HepG2 (cell line): ENCODE measurements at regions not wholly inside any gene's neighbourhood (a gene's known extent, or its start where the extent isn't known, plus 50 kb on each side); places are given as distances from the start of the nearest gene placed in this dataset.

ENCODE experiments used
- ATAC-seq: fragments of 200-7000 bp; cut with Tn5 transposase; 3 replicates; pipeline ENCODE4 v1.9.1; 2020; ENCODE audit warnings: mild to moderate bottlenecking, moderate library complexity
- BruUV-seq: library from RNA; stranded (reverse); fragments of 400-500 nt; replicated peaks from 2 replicates; lab custom pipeline; 2021; lab: Mats Ljungman, UMichigan
- CTCF ChIA-PET: fragments of 300-600 bp; formaldehyde crosslinking; extraction: SDS; loops from one replicate; lab custom pipeline; 2021; ENCODE audit warnings: low total read pairs, inconsistent platforms, low intra/inter-chr PET ratio; lab: Yijun Ruan, JAX
- POLR2A ChIA-PET: fragments of 350-600 bp; sonication (Branson Sonifier 250); formaldehyde crosslinking; loops from one replicate; lab custom pipeline; 2020; ENCODE audit warnings: antibody characterized with exemption, inconsistent platforms; lab: Yijun Ruan, JAX
- DNase-seq: peaks from one replicate; pipeline ENCODE4 v3.0.0-alpha.2; 2015; ENCODE audit warnings: low spot score
- FAIRE-seq: peaks from 3 replicates; lab custom pipeline; 2011; peaks lifted over from hg19 to GRCh38; lab: Jason Lieb, UNC
- H2AFZ ChIP-seq: one replicate; pipeline ENCODE4 v1.6.1; 2011; ENCODE audit warnings: low read length, inconsistent platforms
- H3K27ac ChIP-seq: fragments of 300-600 bp; 3 replicates; pipeline ENCODE4 v1.8.0; 2011; ENCODE audit warnings: mixed run types, mild to moderate bottlenecking, mixed read lengths, low read length, inconsistent platforms; ENCODE audit not compliant: insufficient read depth; ENCODE audit errors: extremely low read length
- H3K27me3 ChIP-seq, 2 experiments: fragments of 200-600 bp in 1 of 2; 2 replicates in 1 of 2; 3 replicates in 1 of 2; pipeline versions ENCODE4 v1.6.0 to v1.8.0; 2011; ENCODE audit warnings: low read length in 2 of 2, mild to moderate bottlenecking in 2 of 2, moderate library complexity in 2 of 2, inconsistent platforms in 1 of 2; ENCODE audit not compliant: insufficient read depth in 2 of 2, control insufficient read depth in 1 of 2
- H3K36me3 ChIP-seq, 2 experiments: fragments of 200-600 bp in 1 of 2; replicated peaks in 1 of 2; 2 replicates in 1 of 2; 3 replicates in 1 of 2; pipeline versions ENCODE4 v1.5.1 to v1.8.0; 2011; ENCODE audit warnings: low read length in 2 of 2, inconsistent platforms in 1 of 2; ENCODE audit not compliant: insufficient read depth in 2 of 2, control insufficient read depth in 1 of 2
- H3K4me1 ChIP-seq: 2 replicates; pipeline ENCODE4 v1.5.1; 2012; ENCODE audit warnings: low read length, inconsistent platforms; ENCODE audit not compliant: insufficient read depth
- H3K4me2 ChIP-seq: 2 replicates; pipeline ENCODE4 v1.6.0; 2011; ENCODE audit warnings: low read depth, low read length, inconsistent platforms
- H3K4me3 ChIP-seq, 3 experiments: fragments of 200-600 bp in 1 of 3; sonication (generic), shearing (Covaris generic) in 1 of 3; replicated peaks in 1 of 3; 2 replicates each; pipeline ENCODE4 v1.5.1; 2011 to 2016; ENCODE audit warnings: low read length in 3 of 3, inconsistent platforms in 2 of 3, low read depth in 2 of 3, mild to moderate bottlenecking in 2 of 3, control low read depth in 1 of 3, mixed read lengths in 1 of 3; ENCODE audit not compliant: insufficient read depth in 1 of 3
- H3K79me2 ChIP-seq: one replicate; pipeline ENCODE4 v1.6.1; 2011; ENCODE audit warnings: low read length, inconsistent platforms; ENCODE audit not compliant: insufficient read depth
- H3K9ac ChIP-seq: 2 replicates; pipeline ENCODE4 v1.6.0; 2011; ENCODE audit warnings: mild to moderate bottlenecking, low read depth, low read length, inconsistent platforms; ENCODE audit not compliant: insufficient read depth
- H3K9me3 ChIP-seq: 2 replicates; pipeline ENCODE4 v1.5.1; 2012; ENCODE audit warnings: mild to moderate bottlenecking, low read length
- H4K20me1 ChIP-seq: 2 replicates; pipeline ENCODE4 v1.6.0; 2011; ENCODE audit warnings: inconsistent platforms, mild to moderate bottlenecking, low read length, moderate library complexity; ENCODE audit not compliant: insufficient read depth
- CEBPZ ChIP-seq: IDR thresholded peaks from 2 replicates; pipeline ENCODE4 v1.6.1; 2012; ENCODE audit warnings: low read length, improper control_type of control experiment
- ETS1 ChIP-seq: sonication (generic); formaldehyde crosslinking; IDR thresholded peaks from 2 replicates; pipeline ENCODE4 v1.4.0; 2020; ENCODE audit warnings: missing genetic modification reagents
- EZH2 ChIP-seq: conservative IDR thresholded peaks from 2 replicates; pipeline ENCODE4 v1.6.1; 2012; ENCODE audit warnings: mild to moderate bottlenecking, low read depth, low read length, moderate library complexity
- FOSL2 ChIP-seq: sonication (generic); formaldehyde crosslinking; IDR thresholded peaks from 2 replicates; pipeline ENCODE4 v1.4.0; 2020; ENCODE audit warnings: missing genetic modification reagents
- FOXA1 ChIP-seq, 2 experiments: fragments of 450-650 bp in 1 of 2; sonication (generic) in 1 of 2; formaldehyde crosslinking in 1 of 2; IDR thresholded peaks; 2 replicates each; pipeline versions ENCODE4 v1.4.0 to v1.6.1; 2016 to 2020; ENCODE audit warnings: missing genetic modification reagents in 1 of 2
- HES4 ChIP-seq: sonication (generic); formaldehyde crosslinking; IDR thresholded peaks from 2 replicates; pipeline ENCODE4 v1.9.0; 2021; ENCODE audit warnings: mild to moderate bottlenecking, missing genetic modification reagents, borderline replicate concordance
- HOXA9 ChIP-seq: sonication (generic); formaldehyde crosslinking; IDR thresholded peaks from 2 replicates; pipeline ENCODE4 v1.8.1; 2022; ENCODE audit warnings: missing genetic modification reagents, mild to moderate bottlenecking, moderate library complexity, borderline replicate concordance
- KMT2B ChIP-seq: IDR thresholded peaks from 2 replicates; pipeline ENCODE4 v1.6.1; 2016; ENCODE audit warnings: missing genetic modification reagents, missing compliant biosample characterization
- LRRFIP1 ChIP-seq: sonication (generic); formaldehyde crosslinking; conservative IDR thresholded peaks from 2 replicates; pipeline ENCODE4 v1.4.0; 2020; ENCODE audit warnings: missing genetic modification reagents
- NR2F2 ChIP-seq: IDR thresholded peaks from 2 replicates; pipeline ENCODE4 v1.6.1; 2012; ENCODE audit warnings: low read depth, inconsistent platforms, borderline replicate concordance
- SKI ChIP-seq: fragments of 450-650 bp; IDR thresholded peaks from one replicate; pipeline ENCODE4 v1.6.1; 2018; ENCODE audit warnings: mild to moderate bottlenecking; ENCODE audit not compliant: partially characterized antibody
- TBX3 ChIP-seq: fragments of 450-650 bp; IDR thresholded peaks from 2 replicates; pipeline ENCODE4 v1.6.1; 2017; ENCODE audit warnings: antibody characterized with exemption, mild to moderate bottlenecking, inconsistent platforms, borderline replicate concordance
- TOPORS ChIP-seq: sonication (generic); formaldehyde crosslinking; IDR thresholded peaks from 2 replicates; pipeline ENCODE4 v1.8.0; 2023; ENCODE audit warnings: mild to moderate bottlenecking, missing genetic modification reagents
- ZNF451 ChIP-seq: sonication (generic); formaldehyde crosslinking; IDR thresholded peaks from 2 replicates; pipeline ENCODE4 v1.5.0; 2020; ENCODE audit warnings: mild to moderate bottlenecking, missing genetic modification reagents
- ZNF549 ChIP-seq: sonication (generic); formaldehyde crosslinking; IDR thresholded peaks from 2 replicates; pipeline ENCODE4 v1.5.0; 2020; ENCODE audit warnings: missing genetic modification reagents
- ZNF552 ChIP-seq: sonication (generic); formaldehyde crosslinking; IDR thresholded peaks from 2 replicates; pipeline ENCODE4 v1.9.0; 2022; ENCODE audit warnings: missing genetic modification reagents, mild to moderate bottlenecking, borderline replicate concordance
- ZNF784 ChIP-seq: sonication (generic); formaldehyde crosslinking; IDR thresholded peaks from 2 replicates; pipeline ENCODE4 v1.5.1; 2020; ENCODE audit warnings: missing genetic modification reagents, mild to moderate bottlenecking, borderline replicate concordance
- ZNF883 ChIP-seq: sonication (generic); formaldehyde crosslinking; IDR thresholded peaks from 2 replicates; pipeline ENCODE4 v1.5.1; 2020; ENCODE audit warnings: mild to moderate bottlenecking, missing genetic modification reagents; ENCODE audit errors: not compliant biosample characterization
- WGBS: methylation state at CpG from one replicate; pipeline ENCODE4 v1.1.6; 2017; ENCODE audit warnings: low lambda C conversion rate; 5-methylcytosine and 5-hydroxymethylcytosine counted together
- in situ Hi-C: cut with HindIII; loops from 2 replicates; pipeline ENCODE4 v1.10.0; 2017; ENCODE audit warnings: low pct_unique_long_range_greater_than_20kb; ENCODE audit not compliant: extremely low pct_ligation_motif_present
- intact Hi-C: fragments of 100-400 bp; cut with micrococcal nuclease; formaldehyde crosslinking; loops from one replicate; pipeline ENCODE4 v1.10.0; 2022; ENCODE audit not compliant: unreplicated experiment

GRCh38 chr2:16840496-16841172 lies 175.0 kb upstream of the CYRIA start:
- H4K20me1 ChIP-seq: no peaks in the 10 kb centered on the region
- BruUV-seq: no TSS peak
- no peak overlapping the region for H2AFZ ChIP-seq
- H3K27ac ChIP-seq: no peak overlapping the region
- H3K4me3 ChIP-seq: no peak overlapping the region
- in situ Hi-C loops: no loop called here
- CTCF ChIA-PET: no interaction called here
- H3K4me1 ChIP-seq: no peaks in the 10 kb centered on the region
- 14% methylated on average over 9 of the region's 9 CpGs for WGBS
- H3K27me3 ChIP-seq: no peaks in the 10 kb centered on the region
- ATAC-seq (no peak), DNase-seq (no peak), FAIRE-seq (no peak)
- H3K36me3 ChIP-seq: no peaks in the 10 kb centered on the region
- POLR2A ChIA-PET: no interaction called here
- H3K9me3 ChIP-seq: no peaks in the 10 kb centered on the region
- H3K4me2 ChIP-seq: no peak overlapping the region
- H3K79me2 ChIP-seq: no peaks in the 10 kb centered on the region
- intact Hi-C loops: no loop called here
- H3K9ac ChIP-seq: no peak overlapping the region
- no peak for TF ChIP-seq NR2F2
- TF ChIP-seq TBX3: no peak
- TF ChIP-seq ZNF552 (CRISPR knock-in tag): no peak
- TF ChIP-seq ZNF784 (CRISPR knock-in tag): no peak
- TF ChIP-seq EZH2: no peak
- no peak for TF ChIP-seq ZNF451 (CRISPR knock-in tag)
- TF ChIP-seq TOPORS (CRISPR knock-in tag): no peak
- no peak for TF ChIP-seq ZNF549 (CRISPR knock-in tag)
- no peak for TF ChIP-seq FOSL2 (CRISPR knock-in tag)
- TF ChIP-seq SKI: no peak
- TF ChIP-seq LRRFIP1 (CRISPR knock-in tag): no peak
- no peak for TF ChIP-seq HOXA9 (CRISPR knock-in tag)
- TF ChIP-seq CEBPZ: no peak
- no peak for TF ChIP-seq ZNF883 (CRISPR knock-in tag)
- TF ChIP-seq KMT2B: no peak
- no peak for TF ChIP-seq FOXA1 (IDR thresholded peaks at IDR 0.05)
- no peak for TF ChIP-seq FOXA1 (CRISPR knock-in tag; IDR thresholded peaks at IDR 0.05)
- no peak for TF ChIP-seq ETS1 (CRISPR knock-in tag)
- no peak for TF ChIP-seq HES4
